K562 (cell line): ENCODE measurements at regions not wholly inside any gene's neighbourhood (a gene's known extent, or its start where the extent isn't known, plus 50 kb on each side); places are given as distances from the start of the nearest gene placed in this dataset.
"Not testable (repeated sequence)": the region's sequence is repeated elsewhere in the genome, so short reads cannot be mapped to it uniquely, and the experiment has no call there.

Experiments used
- ATAC-seq: fragments of 200-7000 bp; cut with Tn5 transposase; 3 replicates; pipeline ENCODE4 v1.9.1; 2020; ENCODE audit warnings: moderate library complexity
- BruUV-seq: library from RNA; stranded (reverse); fragments of 400-500 nt; replicated peaks from 2 replicates; lab custom pipeline; 2021; lab: Mats Ljungman, UMichigan
- CTCF ChIA-PET: fragments of 300-600 bp; formaldehyde crosslinking; extraction: SDS; loops from one replicate; lab custom pipeline; 2021; ENCODE audit warnings: low intra/inter-chr PET ratio; lab: Yijun Ruan, JAX
- POLR2A ChIA-PET: fragments of 300-600, 350-650 bp; sonication (Branson Sonifier 250); formaldehyde crosslinking; extraction: SDS; loops from one replicate; lab custom pipeline; 2021; ENCODE audit warnings: antibody characterized with exemption, inconsistent platforms; lab: Yijun Ruan, JAX
- DNase-seq, 4 experiments: peaks; one replicate each; pipeline versions ENCODE4 v3.0.0 to v3.0.0-alpha.2; 2011 to 2018; ENCODE audit warnings: low spot score in 3 of 4, mixed read lengths in 3 of 4; ENCODE audit errors: extremely low read depth in 1 of 4
- FAIRE-seq: peaks from 2 replicates; lab custom pipeline; 2011; peaks lifted over from hg19 to GRCh38; lab: Jason Lieb, UNC
- H2AFZ ChIP-seq: 2 replicates; pipeline ENCODE4 v1.6.0; 2011; ENCODE audit warnings: low read depth, low read length, control low read depth, inconsistent platforms
- H3K27ac ChIP-seq: fragments of 200-600 bp; 3 replicates; pipeline ENCODE4 v1.8.0; 2011; ENCODE audit warnings: low read depth, mild to moderate bottlenecking, control low read depth, inconsistent platforms, low read length, moderate library complexity, mixed read lengths; ENCODE audit errors: extremely low read depth
- H3K27me3 ChIP-seq, 2 experiments: fragments of 300-600 bp in 1 of 2; 2 replicates in 1 of 2; 3 replicates in 1 of 2; pipeline versions ENCODE4 v1.6.0 to v1.8.0; 2011; ENCODE audit warnings: inconsistent platforms in 2 of 2, low read length in 2 of 2, mild to moderate bottlenecking in 1 of 2, mixed read lengths in 1 of 2, moderate library complexity in 1 of 2; ENCODE audit not compliant: control insufficient read depth in 2 of 2, insufficient read depth in 2 of 2
- H3K36me3 ChIP-seq: fragments of 300-600 bp; 3 replicates; pipeline ENCODE4 v1.8.0; 2011; ENCODE audit warnings: mild to moderate bottlenecking, low read length, inconsistent platforms; ENCODE audit not compliant: control insufficient read depth, insufficient read depth
- H3K4me1 ChIP-seq, 2 experiments: fragments of 200-600 bp in 1 of 2; replicated peaks in 1 of 2; 2 replicates in 1 of 2; 3 replicates in 1 of 2; pipeline versions ENCODE4 v1.5.1 to v1.8.0; 2011; ENCODE audit warnings: inconsistent platforms in 2 of 2, low read length in 2 of 2, mild to moderate bottlenecking in 1 of 2, mixed read lengths in 1 of 2, moderate library complexity in 1 of 2; ENCODE audit not compliant: control insufficient read depth in 2 of 2, insufficient read depth in 2 of 2
- H3K4me2 ChIP-seq: 2 replicates; pipeline ENCODE4 v1.6.1; 2011; ENCODE audit warnings: low read length, control low read depth, inconsistent platforms, mixed read lengths; ENCODE audit not compliant: insufficient read depth
- H3K4me3 ChIP-seq: fragments of 200-600 bp; sonication (generic), shearing (Covaris generic); 2 replicates; pipeline ENCODE4 v1.5.1; 2016; ENCODE audit warnings: control low read depth, inconsistent platforms
- H3K79me2 ChIP-seq: fragments of 200-600 bp; 3 replicates; pipeline ENCODE4 v1.8.0; 2011; ENCODE audit warnings: low read length, inconsistent platforms; ENCODE audit not compliant: control insufficient read depth, insufficient read depth
- H3K9ac ChIP-seq, 2 experiments: 2 replicates each; pipeline versions ENCODE4 v1.6.0 to v1.6.1; 2011; ENCODE audit warnings: low read depth in 2 of 2, low read length in 2 of 2, control low read depth in 1 of 2, inconsistent platforms in 1 of 2, mild to moderate bottlenecking in 1 of 2, mixed read lengths in 1 of 2; ENCODE audit not compliant: insufficient read depth in 1 of 2
- H3K9me1 ChIP-seq: one replicate; pipeline ENCODE4 v1.6.0; 2011; ENCODE audit warnings: inconsistent platforms, mild to moderate bottlenecking, low read length, moderate library complexity; ENCODE audit not compliant: control insufficient read depth, insufficient read depth
- H3K9me3 ChIP-seq: replicated peaks from 2 replicates; pipeline ENCODE4 v1.5.1; 2011; ENCODE audit warnings: low read depth, low read length, inconsistent platforms; ENCODE audit not compliant: control insufficient read depth, insufficient read depth
- H4K20me1 ChIP-seq: replicated peaks from 2 replicates; pipeline ENCODE4 v1.6.1; 2011; ENCODE audit warnings: low read length, inconsistent platforms, mixed read lengths; ENCODE audit not compliant: control insufficient read depth, insufficient read depth
- E4F1 ChIP-seq: fragments of 250-450 bp; sonication (Bioruptor Pico); IDR thresholded peaks from 2 replicates; pipeline ENCODE4 v1.5.0; 2021; ENCODE audit warnings: mild to moderate bottlenecking, borderline replicate concordance
- HLTF ChIP-seq: fragments of 450-650 bp; IDR thresholded peaks from 2 replicates; pipeline ENCODE4 v1.6.1; 2016
- RFX7 ChIP-seq: fragments of 250-450 bp; sonication (Bioruptor Pico); IDR thresholded peaks from 2 replicates; pipeline ENCODE4 v1.5.1; 2021; ENCODE audit warnings: mild to moderate bottlenecking
- ZNF146 ChIP-seq: IDR thresholded peaks from one replicate; pipeline ENCODE4 v1.6.1; 2018; ENCODE audit warnings: missing compliant biosample characterization; ENCODE audit not compliant: unreplicated experiment
- WGBS: fragments of 100-300 bp; shearing (Covaris generic); methylation state at CpG from one replicate; pipeline ENCODE4 v1.1.6; 2016; ENCODE audit warnings: low coverage, mixed read lengths; ENCODE audit not compliant: insufficient coverage; ENCODE audit errors: missing lambda C conversion rate; 5-methylcytosine and 5-hydroxymethylcytosine counted together
- in situ Hi-C: fragments of 300-500 bp; cut with MboI; formaldehyde crosslinking; loops from 4 replicates; pipeline ENCODE4 v1.15.0; 2018; ENCODE audit warnings: inconsistent platforms, mixed read lengths
- intact Hi-C: fragments of 100-400 bp; cut with micrococcal nuclease; formaldehyde crosslinking; loops from 2 replicates; pipeline ENCODE4 v1.14.2; 2022

- TF ChIP-seq E4F1 (CRISPR knock-in tag) = no peak
- no peak for TF ChIP-seq HLTF
- TF ChIP-seq RFX7 (CRISPR knock-in tag) = no peak
Measured at GRCh38 chr2:64889803-64890202, 99.4 kb upstream of the SLC1A4 start (continued).

GRCh38 chr2:64896572-64896971, 92.6 kb upstream of the SLC1A4 start:
- ATAC-seq, H3K27me3 ChIP-seq, BruUV-seq, H3K9ac ChIP-seq, CTCF ChIA-PET, FAIRE-seq, H3K36me3 ChIP-seq, DNase-seq, H3K9me1 ChIP-seq, POLR2A ChIA-PET, H2AFZ ChIP-seq, H3K9me3 ChIP-seq, H4K20me1 ChIP-seq, H3K4me3 ChIP-seq, intact Hi-C loops, H3K27ac ChIP-seq, H3K4me2 ChIP-seq, in situ Hi-C loops, H3K79me2 ChIP-seq, H3K4me1 ChIP-seq: not testable (repeated sequence)
- WGBS = 27% methylated on average over 3 of the region's 3 CpGs
- TF ChIP-seq ZNF146 (CRISPR knock-in tag) = peak; percentile 73
